GM19372 (cell line): ENCODE measurements at regions not wholly inside any gene's neighbourhood (a gene's known extent, or its start where the extent isn't known, plus 50 kb on each side); places are given as distances from the start of the nearest gene placed in this dataset.

Source experiments
- ATAC-seq: cut with Tn5 transposase; IDR thresholded peaks from one replicate; pipeline ENCODE4 v1.9.1; 2021; ENCODE audit warnings: mild to moderate bottlenecking, low read depth, moderate library complexity; ENCODE audit not compliant: unreplicated experiment

DNA sequence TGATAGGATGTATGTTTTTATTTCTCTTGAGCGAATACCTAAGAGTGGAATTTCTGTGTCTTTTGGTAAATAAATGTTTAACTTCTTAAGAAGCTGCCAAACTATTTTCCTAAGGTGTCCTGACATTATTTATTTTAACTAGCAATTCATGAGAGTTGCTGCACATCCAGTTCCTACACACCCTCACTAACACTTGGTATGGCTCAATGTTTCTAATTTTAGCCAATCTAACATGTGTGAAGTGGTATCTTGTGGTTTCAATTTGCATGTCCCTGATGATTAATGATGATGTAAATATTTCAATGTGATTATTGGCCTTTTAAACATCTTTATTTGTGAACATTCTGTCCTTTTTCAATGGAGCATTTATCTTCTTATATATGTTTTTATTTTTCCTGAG is 2095.5 kb upstream of the C9orf72 start:
- ATAC-seq = no peak

DNA sequence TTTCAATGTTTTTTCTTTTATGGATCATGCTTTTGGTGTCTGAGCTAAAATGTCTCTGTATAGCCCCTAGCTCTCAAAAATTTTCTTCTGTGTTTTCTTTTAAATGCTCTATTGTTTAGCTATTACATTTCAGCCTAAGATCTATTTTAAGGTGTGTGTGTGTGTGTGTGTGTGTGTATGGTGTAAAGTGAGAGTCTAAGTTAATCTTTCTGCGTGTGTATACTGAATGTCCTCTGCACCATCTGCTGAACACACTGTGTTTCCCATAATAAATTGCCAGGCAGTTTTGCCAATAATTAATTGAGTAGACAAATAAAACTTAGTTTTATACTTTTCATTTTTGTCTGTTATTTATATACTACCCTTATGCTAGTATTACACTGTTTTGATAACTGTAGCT is 2096.3 kb upstream of the C9orf72 start:
- ATAC-seq = no peak

DNA sequence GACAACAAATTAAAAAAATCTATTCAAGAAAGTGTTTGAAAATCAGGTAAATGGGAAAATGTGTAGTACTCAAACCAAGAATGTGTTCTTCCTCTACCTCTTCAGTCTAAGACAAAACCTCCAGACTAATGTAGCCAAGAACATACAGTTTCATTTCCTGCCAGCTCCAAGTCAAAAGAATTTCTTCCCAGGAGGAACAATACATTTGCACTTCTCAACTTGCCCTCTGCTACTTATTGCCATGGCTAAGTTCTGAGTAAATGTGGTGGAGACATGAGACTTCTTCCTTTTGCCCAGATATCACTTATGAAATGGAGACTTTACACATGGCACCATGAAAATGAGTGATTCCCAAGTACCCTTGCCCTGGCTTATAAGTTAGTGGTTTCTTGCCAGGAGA is 2112.2 kb upstream of the C9orf72 start:
- no peak for ATAC-seq

DNA sequence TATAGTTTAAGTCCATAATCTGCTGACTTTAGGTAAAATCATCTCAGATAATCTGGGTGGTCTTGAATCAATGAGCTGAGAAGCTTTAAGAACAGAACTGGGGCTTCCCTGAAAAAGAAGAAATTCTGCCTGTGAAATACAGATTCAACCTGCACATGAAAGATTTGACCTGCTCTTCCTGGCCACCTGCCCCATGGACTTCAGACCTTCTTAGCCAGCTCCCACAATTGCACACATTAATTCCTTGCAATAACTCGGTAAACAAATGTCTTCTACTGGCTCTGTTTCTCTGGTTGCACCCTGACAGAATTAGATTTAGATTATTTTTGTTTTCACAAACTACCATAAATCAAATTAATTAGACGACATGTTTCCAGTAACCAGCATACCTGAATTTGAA is 2117.9 kb upstream of the C9orf72 start:
- ATAC-seq = no peak

- no peak for ATAC-seq
Observed at GRCh38 chr9:29691758-29692407, 2118.6 kb upstream of the C9orf72 start.

DNA sequence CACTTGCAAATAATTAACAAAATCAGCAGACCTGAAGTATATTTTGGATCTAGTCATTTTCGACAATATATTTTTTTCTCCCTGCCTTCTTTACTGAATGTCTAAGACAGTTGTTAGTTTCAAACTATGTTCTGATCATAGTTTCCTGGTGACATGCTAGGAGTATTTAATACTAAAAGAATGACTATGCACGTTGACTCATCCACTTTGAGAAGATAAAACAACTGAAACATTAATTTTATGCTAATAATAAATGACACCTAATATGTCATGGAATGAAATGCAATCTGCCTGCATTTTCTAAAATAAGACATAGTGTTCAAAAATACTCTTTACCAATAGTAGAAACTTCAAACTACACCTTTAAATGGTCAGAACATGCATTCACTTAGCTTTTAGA is 2123.7 kb upstream of the C9orf72 start:
- no peak for ATAC-seq

DNA sequence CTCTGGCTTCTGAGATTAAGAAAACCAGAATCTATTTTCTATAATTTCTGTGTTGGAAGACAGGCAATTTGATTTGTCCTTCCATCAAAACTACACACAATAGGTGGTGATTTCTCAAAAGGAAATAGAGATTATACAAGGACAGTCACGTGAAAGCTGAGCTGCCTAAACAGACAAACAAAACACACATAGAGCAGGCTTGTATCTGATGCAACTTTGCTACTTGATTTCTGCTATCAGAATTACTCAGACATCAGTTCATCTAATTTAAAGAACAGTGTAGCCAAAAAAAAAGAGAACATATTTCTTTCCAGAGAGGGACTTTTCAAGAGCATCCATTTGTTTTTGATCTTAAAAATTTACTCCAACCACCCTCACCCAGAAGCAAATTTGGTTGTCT is 2128.3 kb upstream of the C9orf72 start:
- ATAC-seq = no peak

DNA sequence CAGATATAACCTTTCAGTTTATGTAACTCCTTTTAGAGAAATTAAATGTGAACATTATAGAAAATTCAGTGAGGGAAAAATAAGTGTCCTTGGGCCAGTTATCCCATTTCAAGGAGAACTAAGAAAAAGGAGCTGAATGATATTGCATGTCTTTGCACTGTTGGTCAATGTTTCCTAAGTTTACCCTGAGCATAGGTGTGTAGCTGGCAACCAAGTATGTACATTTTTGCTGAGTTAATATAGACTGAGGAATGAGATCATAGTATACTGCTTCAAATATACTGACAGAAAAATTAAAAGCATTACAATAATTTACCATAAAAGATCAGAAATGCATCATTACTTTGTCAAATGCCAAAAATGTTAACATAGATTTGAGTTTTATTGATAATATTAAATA is 2128.7 kb upstream of the C9orf72 start:
- no peak for ATAC-seq

- ATAC-seq = no peak
Observed at GRCh38 chr9:29714860-29715259, 2141.6 kb upstream of the C9orf72 start.

- no peak for ATAC-seq
Observed at GRCh38 chr9:29717631-29718030, 2144.3 kb upstream of the C9orf72 start.

GRCh38 chr9:29730163-29730562 is 2156.9 kb upstream of the C9orf72 start:
- no peak for ATAC-seq

DNA sequence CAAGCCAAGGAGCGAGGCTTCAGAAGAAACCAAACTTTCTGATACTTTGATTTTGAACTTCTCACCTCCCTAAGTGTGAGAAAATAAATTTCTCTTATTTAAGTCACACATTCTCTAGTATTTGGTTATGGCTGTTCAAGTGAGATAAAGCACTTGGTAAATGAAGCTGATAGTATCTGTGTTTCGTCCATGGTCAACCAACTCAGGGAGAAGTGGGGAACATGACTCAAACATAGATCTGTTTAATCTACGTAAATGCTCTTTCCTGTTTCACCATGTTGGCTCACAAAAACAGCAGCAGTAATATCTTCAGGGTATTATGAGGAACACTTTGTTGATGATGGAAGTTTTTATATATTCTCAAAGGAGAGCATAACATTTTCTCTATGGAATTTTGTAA is 2167.2 kb upstream of the C9orf72 start:
- no peak for ATAC-seq

- ATAC-seq = no peak
Observed at GRCh38 chr9:29741169-29741568, 2167.9 kb upstream of the C9orf72 start.

DNA sequence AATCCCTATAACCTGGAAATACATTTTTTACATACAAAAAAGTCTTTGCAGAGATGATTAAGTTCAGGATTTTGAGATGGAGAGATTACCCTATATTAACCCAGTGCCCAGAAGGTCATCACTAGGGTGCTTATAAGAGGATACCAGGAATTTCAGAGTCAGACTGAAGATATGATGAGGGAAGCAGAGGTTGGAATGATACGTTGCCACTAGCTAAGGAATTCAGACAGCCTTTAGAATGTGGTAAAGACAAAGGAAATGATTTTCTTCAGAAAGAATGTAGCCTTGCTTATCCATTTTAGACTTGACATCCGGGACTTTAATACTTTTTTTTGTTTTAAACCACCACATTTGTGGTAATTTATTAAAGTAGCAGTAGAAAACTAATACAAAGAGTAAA is 2176.8 kb upstream of the C9orf72 start:
- ATAC-seq = no peak

DNA sequence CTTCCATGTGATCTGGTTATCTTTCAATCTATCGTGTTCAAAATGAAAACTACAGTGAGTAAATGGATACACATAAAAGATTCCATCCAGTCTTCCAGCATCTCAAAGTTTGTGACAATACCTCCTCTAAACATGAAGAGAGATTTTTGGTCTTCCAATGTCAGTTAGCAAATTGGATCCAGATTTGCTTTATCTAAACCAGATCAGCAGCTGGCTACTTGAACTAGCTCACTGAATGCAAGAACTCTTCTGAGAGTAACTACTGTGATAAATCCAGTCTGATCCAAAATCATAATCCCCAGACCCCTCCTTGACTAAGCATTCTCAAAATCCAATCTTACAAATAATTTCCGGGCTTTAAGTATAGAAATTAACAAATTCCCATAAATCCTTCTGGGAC is 2177.9 kb upstream of the C9orf72 start:
- no peak for ATAC-seq

- no peak for ATAC-seq
Observed at GRCh38 chr9:29753638-29754037, 2180.4 kb upstream of the C9orf72 start.

DNA sequence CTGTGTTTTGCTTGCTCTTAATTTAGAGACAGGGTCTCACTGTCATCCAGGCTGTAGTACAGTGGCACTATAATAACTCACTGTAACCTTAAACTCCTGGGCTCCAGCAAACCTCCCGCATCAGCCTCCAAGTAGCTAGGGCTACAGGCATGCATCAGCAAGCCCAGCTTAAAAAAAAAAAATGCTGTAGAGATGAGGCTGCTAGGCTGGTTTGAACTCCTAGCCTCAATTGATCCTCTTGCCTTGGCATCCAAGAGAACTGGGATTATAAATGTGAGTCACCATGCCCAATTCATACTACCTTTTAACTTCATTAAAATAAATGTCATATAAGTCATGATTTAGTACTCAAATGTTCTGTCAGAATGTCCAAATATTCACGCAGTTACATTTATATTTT is 2195.7 kb upstream of the C9orf72 start:
- ATAC-seq = no peak

GRCh38 chr9:29773676-29774075 is 2200.4 kb upstream of the C9orf72 start:
- peak; percentile 70 for ATAC-seq

- no peak for ATAC-seq
Observed at GRCh38 chr9:29775491-29775890, 2202.2 kb upstream of the C9orf72 start.

DNA sequence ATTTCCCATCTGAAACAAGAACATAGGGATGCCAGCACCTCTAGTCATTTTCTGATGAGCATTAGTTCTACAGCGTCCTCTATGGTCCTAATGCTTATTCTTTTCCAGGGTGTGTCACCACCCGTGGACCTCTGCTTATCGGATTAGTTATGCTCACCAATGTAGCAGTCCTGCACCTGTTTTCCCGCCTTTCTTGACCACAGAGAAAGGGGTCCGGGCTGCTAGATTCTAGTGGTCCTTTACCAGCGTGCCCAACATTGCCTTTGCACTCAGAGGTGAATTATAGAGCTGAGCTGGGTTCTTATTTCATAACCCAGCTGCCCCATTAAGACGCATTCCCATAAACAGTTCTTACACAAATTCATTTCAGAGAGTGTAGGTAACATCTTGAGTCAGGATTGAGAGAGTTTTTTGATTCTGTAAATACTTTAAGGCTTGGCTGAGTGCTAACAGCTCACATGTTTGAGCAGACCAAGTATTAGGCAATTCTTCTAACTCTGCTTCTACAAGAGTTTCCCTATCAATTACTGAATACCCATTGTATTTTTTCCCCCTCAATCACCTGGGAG is 2205.1 kb upstream of the C9orf72 start:
- no peak for ATAC-seq

GRCh38 chr9:29793970-29794369 is 2220.7 kb upstream of the C9orf72 start:
- no peak for ATAC-seq

- ATAC-seq = peak; percentile 89
Observed at GRCh38 chr9:29796291-29796952, 2223.1 kb upstream of the C9orf72 start.
